BLaER1 treated with 17β-estradiol and CSF1 and Interleukin-3, amounts not matched to agents 10 nM and 100 nM (cell line): ENCODE measurements at regions not wholly inside any gene's neighbourhood (a gene's known extent, or its start where the extent isn't known, plus 50 kb on each side); places are given as distances from the start of the nearest gene placed in this dataset.
A peak's percentile ranks its signal among the peaks of the same experiment; 100 is the strongest.

Source experiments
- H3K27ac ChIP-seq, 11 experiments: shearing (Covaris generic); formaldehyde crosslinking; 2 replicates each; pipeline ENCODE4 v1.8.1; 2022
- H3K27me3 ChIP-seq, 11 experiments: shearing (Covaris generic); formaldehyde crosslinking; 2 replicates each; pipeline ENCODE4 v1.8.1; 2022
- H3K36me3 ChIP-seq, 11 experiments: shearing (Covaris generic); formaldehyde crosslinking; 2 replicates each; pipeline ENCODE4 v1.8.1; 2022
- H3K4me1 ChIP-seq, 10 experiments: shearing (Covaris generic); formaldehyde crosslinking; 2 replicates each; pipeline ENCODE4 v1.8.1; 2022
- H3K4me2 ChIP-seq, 11 experiments: shearing (Covaris generic); formaldehyde crosslinking; 2 replicates each; pipeline ENCODE4 v1.8.1; 2022
- H3K4me3 ChIP-seq, 10 experiments: shearing (Covaris generic); formaldehyde crosslinking; 2 replicates each; pipeline ENCODE4 v1.8.1; 2022
- H3K9ac ChIP-seq, 11 experiments: shearing (Covaris generic); formaldehyde crosslinking; 2 replicates each; pipeline ENCODE4 v1.8.1; 2022
- H3K9me3 ChIP-seq, 11 experiments: shearing (Covaris generic); formaldehyde crosslinking; replicated peaks in 1 of 11; 2 replicates each; pipeline ENCODE4 v1.8.1; 2022
- H4K20me1 ChIP-seq, 11 experiments: shearing (Covaris generic); formaldehyde crosslinking; 2 replicates each; pipeline ENCODE4 v1.8.1; 2022
- Cebpa-rat ChIP-seq, 11 experiments: shearing (Covaris generic); IDR thresholded peaks; 2 replicates each; pipeline ENCODE4 v1.8.1; 2022

DNA sequence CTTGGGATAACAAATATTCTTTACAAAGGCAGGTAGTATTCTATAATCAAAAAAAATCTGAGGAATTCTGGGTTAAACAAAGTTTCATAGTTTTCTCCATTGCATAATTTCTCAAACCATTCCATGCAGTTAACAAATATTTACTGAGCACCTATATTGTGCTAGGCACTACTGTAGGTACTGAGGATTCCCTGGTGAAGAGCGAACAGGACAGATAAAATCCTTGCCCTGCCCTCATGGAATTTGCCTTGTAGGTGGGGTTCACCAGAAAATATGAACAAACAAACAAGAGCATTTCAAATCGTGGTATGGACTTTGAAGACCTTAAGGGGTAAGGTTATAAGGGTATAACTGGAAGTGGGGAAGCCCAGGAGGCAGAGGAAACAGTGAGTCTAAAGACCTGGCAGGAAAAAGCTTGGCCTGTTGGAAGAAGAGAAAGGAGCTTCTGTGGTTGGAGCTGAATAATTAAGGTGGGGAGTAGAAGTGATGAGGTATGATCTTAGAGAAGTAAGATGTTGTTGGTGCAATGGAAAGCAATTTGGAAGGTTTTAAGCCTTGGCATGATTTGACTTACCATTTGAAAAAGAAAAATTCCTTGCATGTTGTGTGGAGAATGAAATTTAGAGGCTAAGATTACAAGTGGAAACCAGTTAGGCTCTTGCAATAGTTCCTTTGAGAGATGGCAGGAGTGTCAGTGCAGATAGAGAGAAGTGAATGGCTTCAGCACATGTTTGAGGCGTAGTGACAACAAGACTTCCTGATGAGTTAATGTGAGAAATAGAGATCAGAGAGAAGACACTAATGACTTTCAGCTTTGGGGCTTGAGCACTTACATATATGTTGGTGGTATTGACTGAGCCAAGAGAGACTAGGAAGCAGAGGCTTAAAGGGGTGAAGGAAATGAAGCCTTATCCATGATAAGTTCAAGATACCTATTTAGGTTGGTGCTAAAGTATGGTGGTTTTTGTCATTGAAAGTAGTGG, 55.7 kb upstream of the PICALM start:
- no peak for TF ChIP-seq Cebpa-rat (IDR thresholded peaks at IDR 0.05)
- no peak overlapping the region for H3K27ac ChIP-seq
- H3K9ac ChIP-seq, result no peak overlapping the region
- H3K27me3 ChIP-seq, result no peaks in the 10 kb centered on the region
- H3K36me3 ChIP-seq, result no peaks in the 10 kb centered on the region
- peaks cover 0 to 11% (median 9%) of the 10 kb centered on the region in 10 experiments; a peak in 14 of 20 replicates for H3K4me1 ChIP-seq
- no peaks in the 10 kb centered on the region for H4K20me1 ChIP-seq
- H3K9me3 ChIP-seq, result peaks cover 0 to 5% (median 0%) of the 10 kb centered on the region in 11 experiments; a peak in 1 of 22 replicates
- no peak overlapping the region for H3K4me2 ChIP-seq
- H3K4me3 ChIP-seq, result no peak overlapping the region

DNA sequence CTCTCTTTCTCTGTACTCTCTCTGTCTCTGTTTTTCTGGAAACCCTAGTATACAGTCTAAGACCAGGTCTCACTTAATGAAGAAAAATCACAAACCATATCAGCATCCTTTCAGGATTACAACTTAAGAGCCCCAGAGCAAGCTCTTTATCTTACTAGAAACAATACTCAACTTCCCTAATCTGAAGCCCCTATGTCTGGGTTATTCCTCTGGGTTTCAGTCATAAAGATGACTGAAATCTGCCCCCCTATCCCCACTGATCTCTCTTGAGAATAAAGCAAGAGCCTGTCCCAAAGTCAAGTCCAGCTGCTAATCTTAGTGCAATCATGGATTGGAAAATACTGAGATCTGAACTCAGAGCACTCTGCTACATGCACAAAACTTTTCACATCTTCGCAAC, 53.9 kb upstream of the PICALM start:
- Histone ChIP-seq H3K27ac (no peak overlapping the region), H3K9ac (no peak overlapping the region), H3K4me3 (no peak overlapping the region), H3K36me3 (no peaks in the 10 kb centered on the region), H3K27me3 (no peaks in the 10 kb centered on the region), H3K4me2 (peak overlapping the region in 2 of 11 experiments; percentile 30 to 34; a peak in 2 of 22 replicates), H3K4me1 (peaks cover 0 to 11% (median 9%) of the 10 kb centered on the region in 10 experiments; a peak in 15 of 20 replicates), H4K20me1 (no peaks in the 10 kb centered on the region), H3K9me3 (no peaks in the 10 kb centered on the region)
- TF ChIP-seq Cebpa-rat (IDR thresholded peaks at IDR 0.05), result no peak

DNA sequence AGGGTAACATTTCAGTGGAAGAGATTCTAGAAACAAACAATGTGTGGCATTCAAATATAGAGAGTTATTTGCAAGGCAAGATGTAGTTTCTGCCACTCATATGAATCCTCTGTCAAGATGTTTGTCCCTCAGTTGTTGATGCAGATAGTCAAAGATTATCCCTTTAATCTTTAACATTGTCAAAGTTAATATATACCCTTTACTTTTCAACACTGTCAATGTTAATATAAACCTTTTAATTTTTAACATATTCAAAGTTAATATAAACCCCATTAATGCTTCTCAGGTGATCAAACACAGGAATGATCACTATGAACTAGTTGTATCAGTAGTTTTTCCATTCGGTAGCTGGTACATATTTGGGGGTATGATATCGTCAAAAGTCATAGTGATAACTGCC, 51.9 kb upstream of the PICALM start:
- Histone ChIP-seq H4K20me1 (no peaks in the 10 kb centered on the region), H3K9me3 (no peaks in the 10 kb centered on the region), H3K9ac (no peak overlapping the region), H3K4me3 (no peak overlapping the region), H3K4me2 (no peak overlapping the region), H3K4me1 (peaks cover 0 to 30% (median 14%) of the 10 kb centered on the region in 10 experiments; a peak in 17 of 20 replicates), H3K36me3 (no peaks in the 10 kb centered on the region), H3K27ac (no peak overlapping the region), H3K27me3 (no peaks in the 10 kb centered on the region)
- TF ChIP-seq Cebpa-rat (IDR thresholded peaks at IDR 0.05), result no peak

DNA sequence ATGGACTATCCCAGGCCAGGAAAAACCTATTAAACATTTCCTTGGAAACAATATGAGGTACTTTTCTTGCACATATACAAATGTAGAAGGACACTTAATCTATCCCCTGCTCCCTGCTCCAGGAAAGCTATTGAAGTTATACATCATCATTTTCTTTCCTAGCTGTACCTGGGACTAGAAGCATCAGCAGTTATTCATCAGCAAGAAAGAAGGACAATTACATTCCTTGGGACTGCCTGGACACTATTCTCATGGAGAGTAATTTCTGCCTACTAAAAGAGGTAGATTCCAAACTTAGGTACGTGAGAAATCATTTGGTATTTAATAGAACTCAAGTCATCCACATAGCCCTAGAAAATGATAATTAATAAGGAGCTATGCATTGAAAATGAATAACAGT, 51.0 kb upstream of the PICALM start:
- Histone ChIP-seq H3K4me1 (peaks cover 0 to 31% (median 14%) of the 10 kb centered on the region in 10 experiments; a peak in 17 of 20 replicates), H3K27me3 (no peaks in the 10 kb centered on the region), H3K36me3 (no peaks in the 10 kb centered on the region), H3K9ac (no peak overlapping the region), H3K27ac (no peak overlapping the region), H3K9me3 (no peaks in the 10 kb centered on the region), H4K20me1 (no peaks in the 10 kb centered on the region), H3K4me2 (no peak overlapping the region), H3K4me3 (no peak overlapping the region)
- TF ChIP-seq Cebpa-rat (IDR thresholded peaks at IDR 0.05), result no peak

DNA sequence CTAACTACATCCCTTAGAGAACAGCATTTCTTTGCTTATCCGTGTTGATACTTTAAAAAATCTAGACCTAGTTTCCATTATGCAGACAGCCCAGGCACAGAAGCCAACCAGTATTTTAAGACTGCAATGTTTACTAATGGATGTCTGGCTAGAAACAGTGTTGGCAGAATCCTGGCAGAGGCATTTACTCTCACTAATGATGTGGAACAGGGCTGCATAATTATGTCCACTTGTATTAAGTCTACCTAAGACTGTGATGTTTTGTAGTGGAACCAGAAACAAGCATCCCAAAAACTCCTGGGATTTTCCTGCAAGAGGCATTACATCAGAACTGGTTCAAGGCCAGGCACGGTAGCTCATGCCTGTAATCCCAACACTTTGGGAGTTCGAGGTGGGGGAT, 50.2 kb upstream of the PICALM start:
- Histone ChIP-seq H3K36me3 (no peaks in the 10 kb centered on the region), H3K4me1 (peaks cover 0 to 31% (median 14%) of the 10 kb centered on the region in 10 experiments; a peak in 17 of 20 replicates), H3K4me2 (no peak overlapping the region), H3K9me3 (no peaks in the 10 kb centered on the region), H4K20me1 (no peaks in the 10 kb centered on the region), H3K27ac (no peak overlapping the region), H3K27me3 (no peaks in the 10 kb centered on the region), H3K4me3 (no peak overlapping the region), H3K9ac (no peak overlapping the region)
- TF ChIP-seq Cebpa-rat (IDR thresholded peaks at IDR 0.05), result no peak
